ENCODE measurements at regions not wholly inside any gene's neighbourhood (a gene's known extent, or its start where the extent isn't known, plus 50 kb on each side); places are given as distances from the start of the nearest gene placed in this dataset.

- 0% methylated on average over 2 of the region's 2 CpGs for WGBS (ENCODE audit: low lambda C conversion rate)
- H3K4me3 ChIP-seq (replicated peaks in 1 of 3; ENCODE audit: insufficient read depth in 1 of 3, low read depth in 2 of 3, low read length in 3 of 3) = no peak overlapping the region
- no peaks in the 10 kb centered on the region for H4K20me1 ChIP-seq (ENCODE audit: insufficient read depth, low read length)
- H3K27me3 ChIP-seq (ENCODE audit: control insufficient read depth in 1 of 2, insufficient read depth in 2 of 2, low read length in 2 of 2) = no peaks in the 10 kb centered on the region
- intact Hi-C loops (cut with micrococcal nuclease; ENCODE audit: unreplicated experiment) = loop anchor here (10.0 kb wide), 1 partner anchor 74 kb away; no protein-coding TSS in a partner anchor
- H3K4me2 ChIP-seq (ENCODE audit: low read depth, low read length) = no peak overlapping the region
- H3K4me1 ChIP-seq (ENCODE audit: insufficient read depth, low read length) = no peaks in the 10 kb centered on the region
- POLR2A ChIA-PET = no interaction called here
- CTCF ChIA-PET (ENCODE audit: low intra/inter-chr PET ratio, low total read pairs) = no interaction called here
- no peaks in the 10 kb centered on the region for H3K79me2 ChIP-seq (ENCODE audit: insufficient read depth, low read length)
- no TSS peak for BruUV-seq (replicated peaks)
- in situ Hi-C loops (cut with HindIII; ENCODE audit: extremely low pct_ligation_motif_present, low pct_unique_long_range_greater_than_20kb) = no loop called here
- FAIRE-seq (no peak), DNase-seq (ENCODE audit: low spot score) (no peak), ATAC-seq (no peak)
- H3K27ac ChIP-seq (ENCODE audit: extremely low read length, insufficient read depth, low read length) = no peak overlapping the region
- H3K9me3 ChIP-seq (ENCODE audit: low read length) = no peaks in the 10 kb centered on the region
- no peaks in the 10 kb centered on the region for H3K36me3 ChIP-seq (replicated peaks in 1 of 2; ENCODE audit: control insufficient read depth in 1 of 2, insufficient read depth in 2 of 2, low read length in 2 of 2)
- no peak overlapping the region for H2AFZ ChIP-seq (ENCODE audit: low read length)
- no peak overlapping the region for H3K9ac ChIP-seq (ENCODE audit: insufficient read depth, low read depth, low read length)
- TF ChIP-seq LBX2 (CRISPR knock-in tag; IDR thresholded peaks at IDR 0.05; ENCODE audit: borderline replicate concordance) = no peak
Observed at GRCh38 chr9:17928768-17929167, 349.9 kb downstream of the SH3GL2 start.

GRCh38 chr9:17929506-17929905 is 350.6 kb downstream of the SH3GL2 start:
- Histone ChIP-seq H3K27me3 (ENCODE audit: control insufficient read depth in 1 of 2, insufficient read depth in 2 of 2, low read length in 2 of 2) (no peaks in the 10 kb centered on the region), H3K27ac (ENCODE audit: extremely low read length, insufficient read depth, low read length) (no peak overlapping the region), H2AFZ (ENCODE audit: low read length) (no peak overlapping the region), H3K36me3 (replicated peaks in 1 of 2; ENCODE audit: control insufficient read depth in 1 of 2, insufficient read depth in 2 of 2, low read length in 2 of 2) (no peaks in the 10 kb centered on the region), H3K4me3 (replicated peaks in 1 of 3; ENCODE audit: insufficient read depth in 1 of 3, low read depth in 2 of 3, low read length in 3 of 3) (no peak overlapping the region), H3K9ac (ENCODE audit: insufficient read depth, low read depth, low read length) (no peak overlapping the region), H3K9me3 (ENCODE audit: low read length) (no peaks in the 10 kb centered on the region), H4K20me1 (ENCODE audit: insufficient read depth, low read length) (no peaks in the 10 kb centered on the region), H3K4me2 (ENCODE audit: low read depth, low read length) (no peak overlapping the region), H3K4me1 (ENCODE audit: insufficient read depth, low read length) (no peaks in the 10 kb centered on the region), H3K79me2 (ENCODE audit: insufficient read depth, low read length) (no peaks in the 10 kb centered on the region)
- ATAC-seq = no peak
- FAIRE-seq = no peak
- intact Hi-C loops (cut with micrococcal nuclease; ENCODE audit: unreplicated experiment) (loop anchor here (10.0 kb wide), 1 partner anchor 75 kb away; no protein-coding TSS in a partner anchor), in situ Hi-C loops (cut with HindIII; ENCODE audit: extremely low pct_ligation_motif_present, low pct_unique_long_range_greater_than_20kb) (no loop called here)
- DNase-seq (ENCODE audit: low spot score) = no peak
- no TSS peak for BruUV-seq (replicated peaks)
- CTCF ChIA-PET (ENCODE audit: low intra/inter-chr PET ratio, low total read pairs) = no interaction called here
- WGBS (ENCODE audit: low lambda C conversion rate) = 16% methylated on average over 2 of the region's 2 CpGs
- POLR2A ChIA-PET = no interaction called here
- TF ChIP-seq HNF1B (CRISPR knock-in tag; IDR thresholded peaks at IDR 0.05) (no peak), ZNF740 (CRISPR knock-in tag; IDR thresholded peaks at IDR 0.05) (no peak), CBX1 (IDR thresholded peaks at IDR 0.05; ENCODE audit: low read depth) (no peak), SIX4 (CRISPR knock-in tag; IDR thresholded peaks at IDR 0.05) (no peak), CSRNP1 (CRISPR knock-in tag; IDR thresholded peaks at IDR 0.05) (no peak), ZNF672 (CRISPR knock-in tag; IDR thresholded peaks at IDR 0.05) (no peak), SMC3 (IDR thresholded peaks at IDR 0.05; ENCODE audit: low read length) (no peak), POGK (CRISPR knock-in tag; conservative IDR thresholded peaks at IDR 0.05) (no peak), ZBTB49 (CRISPR knock-in tag; IDR thresholded peaks at IDR 0.05; ENCODE audit: borderline replicate concordance) (no peak)

All from HepG2 (cell line).